ENCODE measurements at regions not wholly inside any gene's neighbourhood (a gene's known extent, or its start where the extent isn't known, plus 50 kb on each side); places are given as distances from the start of the nearest gene placed in this dataset.
A peak's percentile ranks its signal among the peaks of the same experiment; 100 is the strongest.

GRCh38 chr4:1584498-1584897, 99.6 kb downstream of the FAM53A start:
- Histone ChIP-seq H3K4me1 (replicated peaks in 1 of 2; ENCODE audit: control insufficient read depth in 2 of 2, insufficient read depth in 2 of 2, low read length in 2 of 2) (peaks cover 8 to 26% of the 10 kb centered on the region in 2 experiments; a peak in 4 of 5 replicates), H3K27ac (ENCODE audit: extremely low read depth, low read depth, low read length) (no peak overlapping the region), H3K4me3 (no peak overlapping the region), H3K4me2 (ENCODE audit: insufficient read depth, low read length) (no peak overlapping the region), H3K9ac (ENCODE audit: insufficient read depth in 1 of 2, low read depth in 2 of 2, low read length in 2 of 2) (0 out of 4 replicates have a peak overlapping the region, but pooled peaks of 1 of the 2 experiments have one; percentile 29), H2AFZ (ENCODE audit: low read depth, low read length) (no peak overlapping the region), H3K9me1 (ENCODE audit: control insufficient read depth, insufficient read depth, low read length) (no peaks in the 10 kb centered on the region), H3K79me2 (ENCODE audit: control insufficient read depth, insufficient read depth, low read length) (no peaks in the 10 kb centered on the region), H3K36me3 (ENCODE audit: control insufficient read depth, insufficient read depth, low read length) (no peaks in the 10 kb centered on the region), H3K27me3 (ENCODE audit: control insufficient read depth in 2 of 2, insufficient read depth in 2 of 2, low read length in 2 of 2) (peaks cover 0 to 7% of the 10 kb centered on the region in 2 experiments; a peak in 2 of 5 replicates), H3K9me3 (replicated peaks; ENCODE audit: control insufficient read depth, insufficient read depth, low read depth, low read length) (peaks cover 9% of the 10 kb centered on the region), H4K20me1 (replicated peaks; ENCODE audit: control insufficient read depth, insufficient read depth, low read length) (no peaks in the 10 kb centered on the region)
- DNase-seq (ENCODE audit: extremely low read depth in 1 of 4, low spot score in 3 of 4) (no peak), FAIRE-seq (no peak), ATAC-seq (no peak)
- no peak for TF ChIP-seq ZNF316 (IDR thresholded peaks at IDR 0.05)
- no peak for TF ChIP-seq TCF3 (CRISPR knock-in tag; IDR thresholded peaks at IDR 0.05)
- POLR2A ChIA-PET = no interaction called here
- 3% methylated on average over 3 of the region's 3 CpGs for WGBS (ENCODE audit: insufficient coverage, low coverage, missing lambda C conversion rate)
- in situ Hi-C loops (cut with MboI) = no loop called here
- BruUV-seq (replicated peaks) = no TSS peak
- CTCF ChIA-PET (ENCODE audit: low intra/inter-chr PET ratio) = no interaction called here
- intact Hi-C loops (cut with micrococcal nuclease) = no loop called here

GRCh38 chr4:1583859-1584258, 100.3 kb downstream of the FAM53A start:
- ATAC-seq (no peak), DNase-seq (ENCODE audit: extremely low read depth in 1 of 4, low spot score in 3 of 4) (no peak), FAIRE-seq (no peak)
- Histone ChIP-seq H3K79me2 (ENCODE audit: control insufficient read depth, insufficient read depth, low read length) (no peaks in the 10 kb centered on the region), H3K9ac (ENCODE audit: insufficient read depth in 1 of 2, low read depth in 2 of 2, low read length in 2 of 2) (no peak overlapping the region), H3K4me2 (ENCODE audit: insufficient read depth, low read length) (no peak overlapping the region), H2AFZ (ENCODE audit: low read depth, low read length) (no peak overlapping the region), H3K27me3 (ENCODE audit: control insufficient read depth in 2 of 2, insufficient read depth in 2 of 2, low read length in 2 of 2) (peaks cover 0 to 7% of the 10 kb centered on the region in 2 experiments; a peak in 2 of 5 replicates), H4K20me1 (replicated peaks; ENCODE audit: control insufficient read depth, insufficient read depth, low read length) (no peaks in the 10 kb centered on the region), H3K4me1 (replicated peaks in 1 of 2; ENCODE audit: control insufficient read depth in 2 of 2, insufficient read depth in 2 of 2, low read length in 2 of 2) (peaks cover 8 to 32% of the 10 kb centered on the region in 2 experiments; a peak in 4 of 5 replicates), H3K4me3 (no peak overlapping the region), H3K9me1 (ENCODE audit: control insufficient read depth, insufficient read depth, low read length) (no peaks in the 10 kb centered on the region), H3K36me3 (ENCODE audit: control insufficient read depth, insufficient read depth, low read length) (no peaks in the 10 kb centered on the region), H3K27ac (ENCODE audit: extremely low read depth, low read depth, low read length) (no peak overlapping the region), H3K9me3 (replicated peaks; ENCODE audit: control insufficient read depth, insufficient read depth, low read depth, low read length) (peaks cover 5% of the 10 kb centered on the region; the same call in 1 of the 2 replicates)
- BruUV-seq (replicated peaks) = no TSS peak
- ChIA-PET POLR2A (interaction anchor here (0.6 kb wide), 1 partner anchor 128 kb away, joined by 3 read pairs; the partner anchor contains the start of gene SLBP), CTCF (ENCODE audit: low intra/inter-chr PET ratio) (no interaction called here)
- 20% methylated on average over 5 of the region's 5 CpGs for WGBS (ENCODE audit: insufficient coverage, low coverage, missing lambda C conversion rate)
- in situ Hi-C loops (cut with MboI) (no loop called here), intact Hi-C loops (cut with micrococcal nuclease) (no loop called here)
- TF ChIP-seq MEIS2 (IDR thresholded peaks at IDR 0.05; ENCODE audit: partially characterized antibody) (peak; percentile 66), POLR2AphosphoS2 (IDR thresholded peaks at IDR 0.05; ENCODE audit: low read length) (no peak), ZNF165 (CRISPR knock-in tag; IDR thresholded peaks at IDR 0.05; ENCODE audit: borderline replicate concordance) (no peak), HDAC8 (tag; IDR thresholded peaks at IDR 0.05) (no peak), CGGBP1 (CRISPR knock-in tag; IDR thresholded peaks at IDR 0.05) (no peak), TAF9B (IDR thresholded peaks at IDR 0.05; ENCODE audit: partially characterized antibody) (no peak), PKNOX1 (IDR thresholded peaks at IDR 0.05) (peak; percentile 56), CHCHD3 (CRISPR knock-in tag; IDR thresholded peaks at IDR 0.05) (no peak), BCL6 (CRISPR knock-in tag; IDR thresholded peaks at IDR 0.05) (no peak)

All from K562 (cell line).